CD1c-positive myeloid dendritic cell (primary cell): ENCODE measurements at regions not wholly inside any gene's neighbourhood (a gene's known extent, or its start where the extent isn't known, plus 50 kb on each side); places are given as distances from the start of the nearest gene placed in this dataset.
"Not testable (repeated sequence)": the region's sequence is repeated elsewhere in the genome, so short reads cannot be mapped to it uniquely, and the experiment has no call there.

Source experiments
- DNase-seq: peaks from one replicate; pipeline ENCODE4 v3.0.0-alpha.2; 2016; ENCODE audit errors: extremely low spot score

- no peak for DNase-seq
These were observed 132.6 kb upstream of the ASCC3 start for GRCh38 chr6:101013612-101014195.

DNA sequence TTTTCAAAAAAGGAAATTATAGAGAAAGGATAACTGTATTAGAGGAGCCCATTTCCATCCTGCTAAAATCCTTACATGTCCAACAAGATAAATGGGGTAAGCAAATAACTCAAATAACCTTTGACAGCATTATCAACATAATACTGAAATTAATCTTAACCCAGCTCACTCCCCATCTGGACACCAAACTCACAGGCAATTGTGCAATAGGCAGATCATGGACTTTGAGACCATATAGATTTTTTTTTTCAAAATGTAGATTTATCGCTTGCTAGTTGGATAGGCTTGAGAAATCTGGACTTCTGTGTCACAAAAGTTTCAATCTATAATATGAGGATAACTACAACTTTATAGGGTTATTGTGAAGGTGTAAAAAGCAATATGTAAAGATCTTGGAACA is 134.4 kb upstream of the ASCC3 start:
- DNase-seq = no peak

DNA sequence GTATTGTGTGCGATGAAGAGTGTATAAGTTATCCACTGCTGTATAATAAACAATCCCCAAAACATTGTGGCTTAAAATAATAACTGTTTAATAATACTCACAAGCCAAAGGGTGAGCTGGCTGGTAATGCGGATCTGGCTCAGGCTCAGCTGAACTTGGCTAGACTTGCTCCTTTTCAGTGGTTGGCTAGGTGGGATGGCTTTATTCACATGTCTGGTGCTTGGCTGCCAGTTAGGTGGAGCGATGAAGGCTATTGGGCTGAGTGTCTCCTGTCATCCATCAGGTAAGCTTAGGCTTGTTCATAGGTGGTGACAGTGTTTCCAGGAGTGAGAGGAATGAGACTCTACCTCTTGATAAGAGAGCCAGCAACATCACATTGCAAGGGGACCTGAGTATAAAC is 135.0 kb upstream of the ASCC3 start:
- DNase-seq = no peak

DNA sequence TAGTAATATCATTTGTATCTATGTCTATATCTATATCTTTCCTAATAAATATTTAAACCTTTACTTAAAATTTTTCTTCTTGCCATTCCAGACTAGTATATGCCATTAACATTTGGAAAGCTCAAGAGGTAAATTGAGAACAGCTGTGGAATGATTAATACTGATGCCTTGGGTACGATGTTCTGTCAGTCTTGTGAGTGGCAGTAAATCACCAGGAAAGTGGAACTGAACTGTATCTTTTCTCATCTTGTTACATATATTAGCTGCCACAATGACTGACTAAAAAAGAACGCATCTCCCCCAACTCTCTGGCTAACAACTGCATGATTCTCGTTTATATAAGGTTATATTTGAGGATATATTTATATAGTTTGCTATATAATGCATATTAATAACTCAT is 137.0 kb upstream of the ASCC3 start:
- DNase-seq = no peak

- no peak for DNase-seq
These were observed 140.4 kb upstream of the ASCC3 start for GRCh38 chr6:101021504-101021903.

GRCh38 chr6:101042966-101043365 is 161.8 kb upstream of the ASCC3 start:
- no peak for DNase-seq

GRCh38 chr6:101058296-101058695 is 177.2 kb upstream of the ASCC3 start:
- DNase-seq = no peak

- DNase-seq = no peak
These were observed 185.4 kb upstream of the ASCC3 start for GRCh38 chr6:101066481-101066880.

DNA sequence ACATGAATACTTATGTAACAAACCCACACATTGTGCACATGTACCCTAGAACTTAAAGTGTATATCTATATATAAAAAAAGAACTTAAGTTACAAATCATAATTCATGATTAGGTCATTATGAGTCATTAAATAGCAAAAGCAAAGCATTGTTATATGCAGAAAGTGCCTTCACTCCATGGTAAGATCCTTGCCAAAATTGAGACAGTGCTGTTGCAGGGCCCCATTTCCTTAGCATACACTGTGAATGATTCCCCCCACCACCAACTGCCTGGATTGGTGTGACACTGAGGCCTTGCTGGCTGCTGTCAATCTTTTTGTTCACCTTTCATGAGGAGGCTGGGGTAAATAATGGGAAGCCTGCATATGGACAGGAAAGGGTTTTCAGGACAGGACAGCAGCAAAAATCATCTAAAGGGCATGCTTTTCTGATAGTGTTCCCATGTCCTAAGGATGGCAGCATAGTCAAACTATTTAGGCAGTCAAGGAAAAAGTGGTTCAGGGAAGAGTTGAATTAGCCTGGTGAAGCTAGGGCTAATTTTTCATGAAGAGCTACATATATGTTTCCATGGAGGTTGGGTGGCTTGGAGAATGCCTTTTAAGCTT is 188.2 kb upstream of the ASCC3 start:
- DNase-seq = no peak

- DNase-seq = no peak
These were observed 189.0 kb upstream of the ASCC3 start for GRCh38 chr6:101070044-101070608.

DNA sequence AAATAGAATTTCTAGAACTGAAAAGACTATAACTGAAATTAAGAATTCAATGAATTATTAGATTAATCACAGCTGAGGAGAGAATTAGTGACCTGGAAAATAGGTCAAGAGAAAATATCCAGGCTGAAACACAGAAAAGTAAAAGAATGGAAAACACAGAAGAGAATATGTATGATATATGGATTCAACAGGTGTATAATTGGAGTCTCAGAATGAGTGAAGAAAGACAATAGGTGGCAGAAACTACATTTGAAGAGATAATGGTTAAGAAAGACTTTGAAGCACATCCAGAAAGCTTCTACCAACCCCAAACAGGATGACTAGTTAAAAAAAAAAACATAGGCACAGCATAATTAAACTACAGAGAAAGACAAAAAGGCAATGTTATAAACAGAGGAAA is 196.2 kb upstream of the ASCC3 start:
- DNase-seq = no peak

- DNase-seq = no peak
These were observed 198.7 kb upstream of the ASCC3 start for GRCh38 chr6:101079696-101080270.

GRCh38 chr6:101080597-101080996 is 199.5 kb upstream of the ASCC3 start:
- no peak for DNase-seq

DNA sequence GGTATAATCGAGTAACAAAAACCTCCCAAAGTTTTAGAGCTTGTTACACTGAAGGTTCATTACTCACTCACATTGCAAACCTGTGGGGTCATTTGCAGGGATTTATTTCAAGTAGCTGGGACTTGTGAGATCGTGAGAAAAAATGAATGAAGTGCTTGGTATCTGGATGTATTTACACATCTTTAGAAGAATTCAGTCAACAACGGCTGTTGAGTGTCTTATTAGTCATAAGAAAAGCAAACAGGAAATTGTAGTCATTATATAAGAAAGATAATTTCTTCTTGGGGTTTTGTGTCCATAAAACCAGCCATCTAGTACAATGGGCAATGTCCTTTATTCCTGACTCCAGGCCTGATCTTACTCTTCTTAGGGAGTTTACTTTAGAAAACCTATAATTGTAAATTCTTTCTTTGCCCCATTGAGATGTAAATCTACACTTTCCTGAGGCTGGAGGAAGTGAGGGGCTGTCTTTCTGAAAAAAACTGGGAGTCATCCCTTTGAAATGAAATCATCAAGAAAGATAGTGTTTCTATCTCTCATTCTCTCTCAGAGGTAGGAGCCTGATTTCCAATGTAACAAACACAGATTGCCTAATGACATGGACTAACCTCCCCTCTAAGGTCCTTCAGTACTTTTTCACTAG is 202.5 kb upstream of the ASCC3 start:
- DNase-seq = no peak

DNA sequence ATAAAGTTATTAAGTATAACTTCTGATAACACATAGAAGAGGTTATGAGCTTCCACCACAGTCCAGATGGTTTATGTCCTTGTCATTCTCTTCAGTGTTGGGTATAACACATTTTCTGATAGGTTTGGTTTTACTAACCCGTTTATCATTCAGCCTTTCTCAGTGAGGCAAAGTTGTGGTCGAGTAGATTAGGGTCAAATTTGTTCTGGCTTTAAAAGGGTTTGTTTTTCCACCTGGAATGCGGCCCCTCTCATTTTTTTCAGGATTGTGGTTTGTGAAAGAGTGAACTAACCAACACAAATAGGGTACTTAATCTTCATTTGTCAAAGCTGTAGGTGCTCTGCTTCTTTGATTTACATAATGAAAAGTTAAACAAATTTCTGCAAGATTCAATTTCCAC is 204.2 kb upstream of the ASCC3 start:
- DNase-seq = no peak

DNA sequence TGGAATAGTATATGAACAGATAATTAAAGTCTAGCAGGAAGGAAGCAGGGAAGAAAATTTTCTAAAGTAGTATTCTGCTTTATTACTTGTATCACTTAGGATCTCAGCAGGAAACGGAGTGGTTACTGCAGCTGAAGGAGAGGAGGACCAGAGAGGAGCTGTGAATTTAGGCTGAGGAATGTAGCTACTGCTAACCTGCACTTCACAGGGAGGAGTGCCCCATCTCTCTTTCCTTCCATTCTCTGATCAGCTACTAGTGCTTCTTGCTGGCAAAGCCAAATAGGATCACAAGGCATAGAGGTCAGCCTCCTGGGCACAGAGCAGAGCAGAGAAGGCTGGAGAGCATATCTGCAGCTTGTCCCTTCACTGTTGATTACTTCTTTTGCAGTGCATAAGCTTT is 205.3 kb upstream of the ASCC3 start:
- no peak for DNase-seq

GRCh38 chr6:101088594-101088993 is 207.5 kb upstream of the ASCC3 start:
- no peak for DNase-seq

GRCh38 chr6:101089640-101090039 is 208.5 kb upstream of the ASCC3 start:
- DNase-seq = no peak

GRCh38 chr6:101090281-101090680 is 209.2 kb upstream of the ASCC3 start:
- no peak for DNase-seq

- not testable (repeated sequence) for DNase-seq
These were observed 217.5 kb upstream of the ASCC3 start for GRCh38 chr6:101098605-101099004.

GRCh38 chr6:101102702-101103101 is 221.6 kb upstream of the ASCC3 start:
- DNase-seq = no peak

DNA sequence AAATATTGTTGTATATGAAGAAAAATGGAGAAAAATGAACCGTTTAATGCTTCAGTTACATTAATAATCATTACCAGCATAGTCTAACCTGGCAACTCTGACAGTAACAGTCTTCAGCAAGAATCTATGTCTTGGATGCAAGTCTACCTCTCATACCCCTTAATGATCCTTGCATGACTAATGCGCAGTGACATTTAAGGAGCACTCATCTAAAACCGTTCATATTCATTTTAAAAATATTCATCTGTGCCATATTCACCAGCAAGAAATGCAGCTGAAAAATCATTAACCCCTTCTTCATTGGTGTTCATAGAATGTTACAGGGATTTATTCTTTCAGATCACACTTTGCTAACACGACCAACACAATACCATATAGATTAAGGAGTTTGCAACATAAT is 227.2 kb upstream of the ASCC3 start:
- DNase-seq = no peak

- DNase-seq = no peak
These were observed 229.7 kb upstream of the ASCC3 start for GRCh38 chr6:101110814-101111213.
